ENCODE measurements at regions not wholly inside any gene's neighbourhood (a gene's known extent, or its start where the extent isn't known, plus 50 kb on each side); places are given as distances from the start of the nearest gene placed in this dataset.

GRCh38 chr4:176539091-176539784 lies 219.5 kb downstream of the SPCS3 start:
- Histone ChIP-seq H3K36me3 (no peaks in the 10 kb centered on the region), H3K27ac (peak overlapping the region in 8 of 12 donors; percentile 35 to 79 (median 64)), H3K4me1 (peaks cover 0 to 13% (median 0%) of the 10 kb centered on the region in 12 donors), H3K4me3 (no peak overlapping the region), H3K27me3 (no peaks in the 10 kb centered on the region), H3K9me3 (no peaks in the 10 kb centered on the region)
- 36 to 41% (median 37%) methylated on average over 2 of the region's 2 CpGs for whole genome bisulfite sequencing, 4 donors
- intact Hi-C loops (cut with DNase I), result loop anchor here in 3 of 10 donors (2.0 to 10.0 kb wide), 2 partner anchors 154 to 156 kb away; no protein-coding TSS in a partner anchor
- DNase-seq (no peak), ATAC-seq (peak in 1 of 4 donors; percentile 64)
- no peak for TF ChIP-seq POLR2A (IDR thresholded peaks at IDR 0.05)
- TF ChIP-seq, protein P1, sequence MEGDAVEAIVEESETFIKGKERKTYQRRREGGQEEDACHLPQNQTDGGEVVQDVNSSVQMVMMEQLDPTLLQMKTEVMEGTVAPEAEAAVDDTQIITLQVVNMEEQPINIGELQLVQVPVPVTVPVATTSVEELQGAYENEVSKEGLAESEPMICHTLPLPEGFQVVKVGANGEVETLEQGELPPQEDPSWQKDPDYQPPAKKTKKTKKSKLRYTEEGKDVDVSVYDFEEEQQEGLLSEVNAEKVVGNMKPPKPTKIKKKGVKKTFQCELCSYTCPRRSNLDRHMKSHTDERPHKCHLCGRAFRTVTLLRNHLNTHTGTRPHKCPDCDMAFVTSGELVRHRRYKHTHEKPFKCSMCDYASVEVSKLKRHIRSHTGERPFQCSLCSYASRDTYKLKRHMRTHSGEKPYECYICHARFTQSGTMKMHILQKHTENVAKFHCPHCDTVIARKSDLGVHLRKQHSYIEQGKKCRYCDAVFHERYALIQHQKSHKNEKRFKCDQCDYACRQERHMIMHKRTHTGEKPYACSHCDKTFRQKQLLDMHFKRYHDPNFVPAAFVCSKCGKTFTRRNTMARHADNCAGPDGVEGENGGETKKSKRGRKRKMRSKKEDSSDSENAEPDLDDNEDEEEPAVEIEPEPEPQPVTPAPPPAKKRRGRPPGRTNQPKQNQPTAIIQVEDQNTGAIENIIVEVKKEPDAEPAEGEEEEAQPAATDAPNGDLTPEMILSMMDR (IDR thresholded peaks at IDR 0.05), result no peak

- Histone ChIP-seq H3K4me1 (peaks cover 0 to 13% (median 0%) of the 10 kb centered on the region in 12 donors), H3K4me3 (no peak overlapping the region), H3K9me3 (no peaks in the 10 kb centered on the region), H3K36me3 (no peaks in the 10 kb centered on the region), H3K27ac (peak overlapping the region in 6 of 12 donors; percentile 21 to 79 (median 68)), H3K27me3 (peaks cover 0 to 3% (median 0%) of the 10 kb centered on the region in 9 donors)
- no peak for ATAC-seq
- TF ChIP-seq POLR2A (IDR thresholded peaks at IDR 0.05), result no peak
- TF ChIP-seq, protein P1 (IDR thresholded peaks at IDR 0.05), result no peak
- DNase-seq, result no peak
- intact Hi-C loops (cut with DNase I), result loop anchor here in 3 of 10 donors (2.0 to 10.0 kb wide), 2 partner anchors 155 to 157 kb away; no protein-coding TSS in a partner anchor
Measured at GRCh38 chr4:176539785-176540175, 220.0 kb downstream of the SPCS3 start.

DNA sequence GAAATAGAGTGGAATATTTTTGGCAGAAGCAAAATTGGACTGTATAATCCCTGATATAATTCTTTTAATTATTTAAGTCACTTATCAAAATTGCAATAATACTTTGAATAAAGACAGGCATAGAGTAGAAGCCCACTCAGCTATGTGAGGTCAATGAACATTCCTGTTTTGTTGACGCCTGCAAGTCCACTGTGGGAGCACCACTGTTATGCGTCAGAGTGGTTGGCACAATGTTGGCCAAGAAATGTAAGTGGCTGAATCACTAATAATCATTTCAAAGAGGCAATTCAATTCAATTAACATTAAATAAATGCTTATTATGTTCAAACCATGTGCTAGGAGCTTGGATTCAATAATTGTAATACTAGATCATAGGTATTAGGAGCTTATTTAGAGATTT lies 221.0 kb downstream of the SPCS3 start:
- peaks cover 0 to 13% (median 0%) of the 10 kb centered on the region in 12 donors for H3K4me1 ChIP-seq
- intact Hi-C loops (cut with DNase I), result no loop called here
- H3K9me3 ChIP-seq, result no peaks in the 10 kb centered on the region
- DNase-seq, result no peak
- H3K27ac ChIP-seq, result peak overlapping the region in 2 of 12 donors; percentile 77 to 79
- H3K27me3 ChIP-seq, result peaks cover 0 to 3% (median 0%) of the 10 kb centered on the region in 9 donors
- no peak for ATAC-seq
- WGBS, 4 donors, result 86 to 93% (median 91%) methylated on average over 2 of the region's 2 CpGs
- TF ChIP-seq POLR2A (IDR thresholded peaks at IDR 0.05), result no peak
- TF ChIP-seq, protein P1 (IDR thresholded peaks at IDR 0.05), result no peak
- H3K4me3 ChIP-seq, result no peak overlapping the region
- no peaks in the 10 kb centered on the region for H3K36me3 ChIP-seq

- no peak overlapping the region for H3K27ac ChIP-seq
- no peak overlapping the region for H3K4me3 ChIP-seq
- DNase-seq (no peak), ATAC-seq (no peak)
- H3K36me3 ChIP-seq, result no peaks in the 10 kb centered on the region
- H3K4me1 ChIP-seq, result no peaks in the 10 kb centered on the region
- H3K9me3 ChIP-seq, result no peaks in the 10 kb centered on the region
- intact Hi-C loops (cut with DNase I), result no loop called here
- WGBS, 4 donors, result 65 to 92% (median 70%) methylated on average over 4 of the region's 4 CpGs
- H3K27me3 ChIP-seq, result peaks cover 0 to 3% (median 0%) of the 10 kb centered on the region in 9 donors
- TF ChIP-seq POLR2A (IDR thresholded peaks at IDR 0.05), result no peak
- TF ChIP-seq, protein P1 (IDR thresholded peaks at IDR 0.05), result no peak
Measured at GRCh38 chr4:176545872-176546271, 226.1 kb downstream of the SPCS3 start.
